NCI-H526 (cell line): ENCODE measurements at regions not wholly inside any gene's neighbourhood (a gene's known extent, or its start where the extent isn't known, plus 50 kb on each side); places are given as distances from the start of the nearest gene placed in this dataset.
"Not testable (repeated sequence)": the region's sequence is repeated elsewhere in the genome, so short reads cannot be mapped to it uniquely, and the experiment has no call there.

ENCODE experiments used
- DNase-seq, 2 experiments: peaks; one replicate each; lab custom pipeline; 2025; lab: John Stamatoyannopoulos, UW

GRCh38 chr5:42894057-42894456 is 82.4 kb upstream of the SELENOP start:
- DNase-seq: peak in 1 of 2 experiments; percentile 56

GRCh38 chr5:42889311-42889933 is 77.7 kb upstream of the SELENOP start:
- DNase-seq: peak; percentile 87 to 92

GRCh38 chr5:42888771-42889170 is 77.1 kb upstream of the SELENOP start:
- no peak for DNase-seq

- DNase-seq: peak in 1 of 2 experiments; percentile 38
Observed at GRCh38 chr5:42887575-42887974, 75.9 kb upstream of the SELENOP start.

GRCh38 chr5:42887097-42887496 is 75.4 kb upstream of the SELENOP start:
- DNase-seq: peak; percentile 71 to 86

- no peak for DNase-seq
Observed at GRCh38 chr5:42886635-42887034, 74.9 kb upstream of the SELENOP start.

- DNase-seq: no peak
Observed at GRCh38 chr5:42884326-42884725, 72.6 kb upstream of the SELENOP start.

- DNase-seq: no peak
Observed at GRCh38 chr5:42881416-42882117, 69.9 kb upstream of the SELENOP start.

GRCh38 chr5:42880496-42881150 is 68.9 kb upstream of the SELENOP start:
- DNase-seq: no peak

- DNase-seq: no peak
Observed at GRCh38 chr5:42879291-42879690, 67.6 kb upstream of the SELENOP start.

GRCh38 chr5:42878550-42878949 is 66.9 kb upstream of the SELENOP start:
- no peak for DNase-seq

- no peak for DNase-seq
Observed at GRCh38 chr5:42878041-42878440, 66.3 kb upstream of the SELENOP start.

GRCh38 chr5:42877431-42877830 is 65.7 kb upstream of the SELENOP start:
- no peak for DNase-seq

- DNase-seq: no peak
Observed at GRCh38 chr5:42876375-42876844, 64.7 kb upstream of the SELENOP start.

- no peak for DNase-seq
Observed at GRCh38 chr5:42875785-42876374, 64.2 kb upstream of the SELENOP start.

- DNase-seq: no peak
Observed at GRCh38 chr5:42875211-42875610, 63.5 kb upstream of the SELENOP start.

- DNase-seq: no peak
Observed at GRCh38 chr5:42874621-42875198, 63.0 kb upstream of the SELENOP start.

- no peak for DNase-seq
Observed at GRCh38 chr5:42872865-42873264, 61.2 kb upstream of the SELENOP start.

GRCh38 chr5:42870882-42871418 is 59.3 kb upstream of the SELENOP start:
- DNase-seq: no peak

- not testable (repeated sequence) for DNase-seq
Observed at GRCh38 chr5:42868417-42868816, 56.7 kb upstream of the SELENOP start.

GRCh38 chr5:42864749-42865148 is 53.1 kb upstream of the SELENOP start:
- DNase-seq: not testable (repeated sequence)
